Heart left ventricle (tissue), 16 donors: ENCODE measurements at regions not wholly inside any gene's neighbourhood (a gene's known extent, or its start where the extent isn't known, plus 50 kb on each side); places are given as distances from the start of the nearest gene placed in this dataset.

Experiments used
- ATAC-seq, 4 donors: fragments of 200-7000 bp; cut with Tn5 transposase; one replicate each; pipeline ENCODE4 v1.9.1; 2020 to 2022; ENCODE audit warnings: moderate library complexity in 4 of 4, mild to moderate bottlenecking in 3 of 4, moderate number of reproducible peaks in 1 of 4
- DNase-seq, 5 donors: peaks; one replicate each; pipeline ENCODE4 v3.0.0-alpha.2; 2020
- H3K27ac ChIP-seq, 12 donors: fragments of 200-600 bp; sonication (generic) in 4 of 12; one replicate each; pipeline versions ENCODE4 v1.5.0 to v1.8.0; 2016 to 2022; ENCODE audit warnings: mild to moderate bottlenecking in 2 of 12
- H3K27me3 ChIP-seq, 9 donors: fragments of 200-600 bp; sonication (generic) in 2 of 9; one replicate each; pipeline versions ENCODE4 v1.5.1 to v1.8.0; 2016 to 2022; ENCODE audit warnings: mild to moderate bottlenecking in 3 of 9
- H3K36me3 ChIP-seq, 9 donors: fragments of 200-600 bp; sonication (generic) in 2 of 9; one replicate each; pipeline versions ENCODE4 v1.5.0 to v1.8.0; 2018 to 2022; ENCODE audit warnings: mild to moderate bottlenecking in 2 of 9
- H3K4me1 ChIP-seq, 12 donors: fragments of 200-600 bp; sonication (generic) in 4 of 12; one replicate each; pipeline versions ENCODE4 v1.5.0 to v1.8.0; 2016 to 2022; ENCODE audit warnings: mild to moderate bottlenecking in 3 of 12
- H3K4me3 ChIP-seq, 12 donors: fragments of 200-600 bp; sonication (generic) in 4 of 12; one replicate each; pipeline versions ENCODE4 v1.5.0 to v1.8.0; 2017 to 2022; ENCODE audit warnings: mild to moderate bottlenecking in 9 of 12, moderate library complexity in 4 of 12
- H3K9me3 ChIP-seq, 12 donors: fragments of 200-600 bp; sonication (generic) in 4 of 12; one replicate each; pipeline versions ENCODE4 v1.5.0 to v1.8.0; 2016 to 2022; ENCODE audit warnings: mild to moderate bottlenecking in 1 of 12
- CTCF ChIP-seq, 12 donors: fragments of 200-600 bp; sonication (generic) in 4 of 12; IDR thresholded peaks; one replicate each; pipeline versions ENCODE4 v1.5.0 to v1.8.0; 2018 to 2022; ENCODE audit warnings: antibody characterized with exemption in 12 of 12, mild to moderate bottlenecking in 5 of 12
- POLR2A ChIP-seq, 2 donors: fragments of 450-650 bp; IDR thresholded peaks; one replicate each; pipeline ENCODE4 v1.6.1; 2017; ENCODE audit warnings: antibody characterized with exemption in 2 of 2, mild to moderate bottlenecking in 2 of 2, moderate library complexity in 2 of 2
- WGBS, 4 donors: extraction: QIAGEN DNeasy Blood & Tissue Kit in 2 of 4; methylation state at CpG; one replicate each; pipeline versions ENCODE4 v1.1.5 to v1.1.7; 2013 to 2018; 5-methylcytosine and 5-hydroxymethylcytosine counted together
- intact Hi-C, 10 donors: fragments of 100-400 bp; cut with DNase I; formaldehyde crosslinking; loops; one replicate each; pipeline versions ENCODE4 v1.11.1 to v1.14.2; 2022
- donor health status: ischemic (EF 13 %, LVEDD 7.1; RV severe dilation, severe dysfunction).
- donor health status: healthy with polysubstance abuse.
- donor health status: DM: no; HTN: yes; CAD: no.
- donor health status: DM: no; HTN: no; CAD: no.
- donor health status: ischemic (EF 25% LVEDD 6.9; RV normal size, moderate dysfunction).
- donor health status: ischemic (EF 25% LVEDD 5.7; RV mildly dilated, moderate dysfunction).
- donor health status: healthy.
- donor health status: DM: yes; HTN: yes; CAD: no.
- donor health status: ischemic (EF 35%, LVEDD 5.7; RV mildly dilated, moderate dysfunction).
- donor health status: nonischemic (EF 11% LVEDD 7.7; RV severe dilation, severe dysfunction).
- donor health status: DM: yes; HTN: yes; CAD: no.
- donor health status: PGD.
- donor health status: ischemic (EF 29% LVEDD 5.4; RV normal size, mild dysfunction).
- donor health status: nonischemic (EF 23%, LVEDD 6.1; RV moderate dilation, normal function).

GRCh38 chr2:145591109-145591809, 1071.3 kb upstream of the ZEB2 start:
- ATAC-seq: no peak
- no peak for TF ChIP-seq CTCF (IDR thresholded peaks at IDR 0.05)
- 88 to 91% (median 89%) methylated on average over 3 of the region's 3 CpGs for WGBS, 4 donors
- Histone ChIP-seq H3K9me3 (no peaks in the 10 kb centered on the region), H3K27ac (no peak overlapping the region), H3K4me1 (peaks cover 0 to 8% (median 0%) of the 10 kb centered on the region in 12 donors), H3K4me3 (no peak overlapping the region), H3K36me3 (no peaks in the 10 kb centered on the region), H3K27me3 (no peaks in the 10 kb centered on the region)
- no peak for DNase-seq
- intact Hi-C loops: no loop called here

- DNase-seq (no peak), ATAC-seq (no peak)
- Histone ChIP-seq H3K9me3 (no peaks in the 10 kb centered on the region), H3K27me3 (no peaks in the 10 kb centered on the region), H3K36me3 (no peaks in the 10 kb centered on the region), H3K4me3 (no peak overlapping the region), H3K27ac (no peak overlapping the region), H3K4me1 (no peaks in the 10 kb centered on the region)
- TF ChIP-seq CTCF (IDR thresholded peaks at IDR 0.05) (no peak), POLR2A (IDR thresholded peaks at IDR 0.05) (no peak)
- 83 to 92% (median 88%) methylated on average over 3 of the region's 3 CpGs for WGBS, 4 donors
- intact Hi-C loops: no loop called here
Observed at GRCh38 chr2:145587922-145588321, 1068.0 kb upstream of the ZEB2 start.

- no peak overlapping the region for H3K4me3 ChIP-seq
- ATAC-seq (no peak), DNase-seq (no peak)
- no peaks in the 10 kb centered on the region for H3K4me1 ChIP-seq
- H3K27me3 ChIP-seq: no peaks in the 10 kb centered on the region
- intact Hi-C loops: no loop called here
- no peaks in the 10 kb centered on the region for H3K36me3 ChIP-seq
- TF ChIP-seq CTCF (IDR thresholded peaks at IDR 0.05): no peak
- no peak for TF ChIP-seq POLR2A (IDR thresholded peaks at IDR 0.05)
- H3K27ac ChIP-seq: no peak overlapping the region
- 66 to 73% (median 71%) methylated on average over 1 of the region's 1 CpG for WGBS, 4 donors
- no peaks in the 10 kb centered on the region for H3K9me3 ChIP-seq
Observed at GRCh38 chr2:145584353-145584752, 1064.4 kb upstream of the ZEB2 start.

GRCh38 chr2:145573608-145574007, 1053.7 kb upstream of the ZEB2 start:
- no peaks in the 10 kb centered on the region for H3K9me3 ChIP-seq
- no peak overlapping the region for H3K4me3 ChIP-seq
- intact Hi-C loops: no loop called here
- H3K36me3 ChIP-seq: no peaks in the 10 kb centered on the region
- ATAC-seq (no peak), DNase-seq (no peak)
- H3K27me3 ChIP-seq: no peaks in the 10 kb centered on the region
- no peak overlapping the region for H3K27ac ChIP-seq
- TF ChIP-seq POLR2A (IDR thresholded peaks at IDR 0.05): no peak
- 79 to 89% (median 84%) methylated on average over 5 of the region's 5 CpGs for WGBS, 4 donors
- H3K4me1 ChIP-seq: no peaks in the 10 kb centered on the region

- H3K36me3 ChIP-seq: no peaks in the 10 kb centered on the region
- no peaks in the 10 kb centered on the region for H3K27me3 ChIP-seq
- H3K4me3 ChIP-seq: no peak overlapping the region
- TF ChIP-seq POLR2A (IDR thresholded peaks at IDR 0.05) (no peak), CTCF (IDR thresholded peaks at IDR 0.05) (no peak)
- ATAC-seq: no peak
- H3K4me1 ChIP-seq: no peaks in the 10 kb centered on the region
- H3K9me3 ChIP-seq: no peaks in the 10 kb centered on the region
- intact Hi-C loops: no loop called here
- DNase-seq: no peak
- no peak overlapping the region for H3K27ac ChIP-seq
Observed at GRCh38 chr2:145572238-145572637, 1052.3 kb upstream of the ZEB2 start.
